ENCODE measurements at regions not wholly inside any gene's neighbourhood (a gene's known extent, or its start where the extent isn't known, plus 50 kb on each side); places are given as distances from the start of the nearest gene placed in this dataset.
"Not testable (repeated sequence)": the region's sequence is repeated elsewhere in the genome, so short reads cannot be mapped to it uniquely, and the experiment has no call there.

DNA sequence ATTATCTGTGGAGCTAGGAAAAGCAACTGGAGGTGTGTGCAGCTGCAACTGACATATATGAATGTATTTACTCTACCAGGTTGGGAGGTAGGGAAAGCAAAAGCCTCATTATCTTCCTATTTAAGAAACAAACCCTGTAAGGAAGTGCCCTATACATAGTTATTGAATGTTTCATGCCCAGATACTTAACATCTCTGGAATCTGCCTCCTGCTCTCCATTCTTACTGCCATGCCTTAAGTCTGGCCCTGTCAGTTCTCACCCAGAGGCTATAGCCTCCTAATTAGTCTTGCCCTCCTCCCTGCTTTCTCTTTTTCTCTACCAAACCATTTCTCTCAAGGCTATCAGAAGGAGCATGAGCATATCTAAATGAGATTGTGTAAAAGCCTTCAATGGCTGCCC, 542.6 kb upstream of the LRRN3 start:
- intact Hi-C loops (cut with micrococcal nuclease) = no loop called here
- peaks cover 7 to 20% of the 10 kb centered on the region in 2 donors for H3K9me3 ChIP-seq (replicated peaks in 1 of 2; ENCODE audit: control insufficient read depth in 1 of 2, insufficient read depth in 1 of 2, low read length in 2 of 2)
- no peaks in the 10 kb centered on the region for H3K4me1 ChIP-seq (ENCODE audit: control insufficient read depth in 1 of 2, insufficient read depth in 2 of 2, low read length in 2 of 2)
- H2AFZ ChIP-seq (ENCODE audit: insufficient read depth, low read depth, low read length, poor library complexity, severe bottlenecking) = no peak overlapping the region
- no peak for DNase-seq
- no peaks in the 10 kb centered on the region for H3K27me3 ChIP-seq (ENCODE audit: control insufficient read depth in 2 of 2, insufficient read depth in 2 of 2, low read length in 2 of 2)
- no peaks in the 10 kb centered on the region for H3K36me3 ChIP-seq (replicated peaks in 1 of 2; ENCODE audit: control insufficient read depth in 1 of 2, insufficient read depth in 2 of 2, low read length in 2 of 2)
- Mint-ChIP-seq H3K4me1 (no peaks in the 10 kb centered on the region), H3K36me3 (no peaks in the 10 kb centered on the region), H3K9me3 (peaks cover 3 to 13% (median 8%) of the 10 kb centered on the region in 7 donors), H3K27ac (no peak overlapping the region), H3K27me3 (ENCODE audit: low read depth in 3 of 3) (no peaks in the 10 kb centered on the region), H3K4me3 (no peak overlapping the region)
- H3K79me2 ChIP-seq (ENCODE audit: insufficient read depth, low read length) = no peaks in the 10 kb centered on the region
- no peak overlapping the region for H3K27ac ChIP-seq (ENCODE audit: low read depth in 1 of 2, low read length in 2 of 2)
- no peak overlapping the region for H3K4me2 ChIP-seq (replicated peaks; ENCODE audit: extremely low read depth, low read length, poor library complexity, severe bottlenecking)
- no peaks in the 10 kb centered on the region for H4K20me1 ChIP-seq (ENCODE audit: insufficient read depth, low read length)
- TF ChIP-seq, protein P1, sequence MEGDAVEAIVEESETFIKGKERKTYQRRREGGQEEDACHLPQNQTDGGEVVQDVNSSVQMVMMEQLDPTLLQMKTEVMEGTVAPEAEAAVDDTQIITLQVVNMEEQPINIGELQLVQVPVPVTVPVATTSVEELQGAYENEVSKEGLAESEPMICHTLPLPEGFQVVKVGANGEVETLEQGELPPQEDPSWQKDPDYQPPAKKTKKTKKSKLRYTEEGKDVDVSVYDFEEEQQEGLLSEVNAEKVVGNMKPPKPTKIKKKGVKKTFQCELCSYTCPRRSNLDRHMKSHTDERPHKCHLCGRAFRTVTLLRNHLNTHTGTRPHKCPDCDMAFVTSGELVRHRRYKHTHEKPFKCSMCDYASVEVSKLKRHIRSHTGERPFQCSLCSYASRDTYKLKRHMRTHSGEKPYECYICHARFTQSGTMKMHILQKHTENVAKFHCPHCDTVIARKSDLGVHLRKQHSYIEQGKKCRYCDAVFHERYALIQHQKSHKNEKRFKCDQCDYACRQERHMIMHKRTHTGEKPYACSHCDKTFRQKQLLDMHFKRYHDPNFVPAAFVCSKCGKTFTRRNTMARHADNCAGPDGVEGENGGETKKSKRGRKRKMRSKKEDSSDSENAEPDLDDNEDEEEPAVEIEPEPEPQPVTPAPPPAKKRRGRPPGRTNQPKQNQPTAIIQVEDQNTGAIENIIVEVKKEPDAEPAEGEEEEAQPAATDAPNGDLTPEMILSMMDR (IDR thresholded peaks at IDR 0.05) = no peak
- H3K4me3 ChIP-seq (replicated peaks in 1 of 3; ENCODE audit: low read depth in 2 of 3, low read length in 3 of 3) = no peak overlapping the region
- H3K9ac ChIP-seq (ENCODE audit: insufficient read depth, low read length, poor library complexity, severe bottlenecking) = no peak overlapping the region

DNA sequence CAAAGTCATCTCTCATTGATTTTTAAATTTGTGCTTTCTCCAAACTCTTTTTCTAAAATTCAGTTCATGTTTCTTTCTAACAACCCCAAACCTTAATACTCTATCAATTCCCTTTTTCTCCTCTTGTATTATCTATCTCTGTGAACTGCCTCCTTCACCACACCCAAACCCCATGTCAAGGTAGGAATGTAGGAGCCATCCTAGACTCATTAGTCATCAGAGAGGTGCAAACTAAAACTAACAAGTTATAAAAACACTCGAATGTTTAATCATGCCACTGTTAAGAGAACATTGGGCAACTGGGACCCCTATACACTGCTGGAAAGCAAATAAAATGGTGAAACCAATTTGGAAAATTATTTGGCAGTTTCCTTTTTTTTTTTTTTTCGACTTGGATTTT, 533.8 kb upstream of the LRRN3 start:
- peaks cover 2 to 4% of the 10 kb centered on the region in 2 donors for H3K9me3 ChIP-seq (replicated peaks in 1 of 2; ENCODE audit: control insufficient read depth in 1 of 2, insufficient read depth in 1 of 2, low read length in 2 of 2)
- H3K4me1 Mint-ChIP-seq = no peaks in the 10 kb centered on the region
- H3K9ac ChIP-seq (ENCODE audit: insufficient read depth, low read length, poor library complexity, severe bottlenecking) = no peak overlapping the region
- H3K4me2 ChIP-seq (replicated peaks; ENCODE audit: extremely low read depth, low read length, poor library complexity, severe bottlenecking) = no peak overlapping the region
- no peaks in the 10 kb centered on the region for H3K4me1 ChIP-seq (ENCODE audit: control insufficient read depth in 1 of 2, insufficient read depth in 2 of 2, low read length in 2 of 2)
- no peaks in the 10 kb centered on the region for H3K27me3 Mint-ChIP-seq (ENCODE audit: low read depth in 3 of 3)
- DNase-seq = no peak
- no peaks in the 10 kb centered on the region for H3K36me3 ChIP-seq (replicated peaks in 1 of 2; ENCODE audit: control insufficient read depth in 1 of 2, insufficient read depth in 2 of 2, low read length in 2 of 2)
- H3K79me2 ChIP-seq (ENCODE audit: insufficient read depth, low read length) = no peaks in the 10 kb centered on the region
- TF ChIP-seq, protein P1 (IDR thresholded peaks at IDR 0.05) = no peak
- H4K20me1 ChIP-seq (ENCODE audit: insufficient read depth, low read length) = no peaks in the 10 kb centered on the region
- peaks cover 2 to 11% (median 7%) of the 10 kb centered on the region in 7 donors for H3K9me3 Mint-ChIP-seq
- H3K27ac Mint-ChIP-seq = no peak overlapping the region
- no peak overlapping the region for H2AFZ ChIP-seq (ENCODE audit: insufficient read depth, low read depth, low read length, poor library complexity, severe bottlenecking)
- no peak overlapping the region for H3K4me3 ChIP-seq (replicated peaks in 1 of 3; ENCODE audit: low read depth in 2 of 3, low read length in 3 of 3)
- H3K27me3 ChIP-seq (ENCODE audit: control insufficient read depth in 2 of 2, insufficient read depth in 2 of 2, low read length in 2 of 2) = no peaks in the 10 kb centered on the region
- no CpG with 5 or more reads among the region's 2 CpGs for WGBS (ENCODE audit: insufficient coverage)
- H3K36me3 Mint-ChIP-seq = no peaks in the 10 kb centered on the region
- no peak overlapping the region for H3K27ac ChIP-seq (ENCODE audit: low read depth in 1 of 2, low read length in 2 of 2)
- intact Hi-C loops (cut with micrococcal nuclease) = no loop called here
- H3K4me3 Mint-ChIP-seq = no peak overlapping the region

DNA sequence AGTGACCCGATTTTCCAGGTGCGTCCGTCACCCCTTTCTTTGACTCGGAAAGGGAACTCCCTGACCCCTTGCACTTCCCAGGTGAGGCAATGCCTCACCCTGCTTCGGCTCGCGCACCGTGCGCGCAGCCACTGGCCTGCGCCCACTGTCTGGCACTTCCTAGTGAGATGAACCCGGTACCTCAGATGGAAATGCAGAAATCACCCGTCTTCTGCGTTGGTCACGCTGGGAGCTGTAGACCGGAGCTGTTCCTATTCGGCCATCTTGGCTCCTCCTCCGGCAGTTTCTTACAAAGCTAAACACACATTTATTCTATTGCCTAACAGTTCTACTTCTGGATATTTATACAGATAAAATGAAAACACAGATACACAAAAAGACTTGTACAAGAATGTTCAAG, 527.6 kb upstream of the LRRN3 start:
- H3K4me2 ChIP-seq (replicated peaks; ENCODE audit: extremely low read depth, low read length, poor library complexity, severe bottlenecking) = not testable (repeated sequence)

More for the DNA sequence above, 527.6 kb upstream of the LRRN3 start:
- H3K27me3 Mint-ChIP-seq (ENCODE audit: low read depth in 3 of 3); H3K27ac ChIP-seq (ENCODE audit: low read depth in 1 of 2, low read length in 2 of 2); H3K36me3 ChIP-seq (replicated peaks in 1 of 2; ENCODE audit: control insufficient read depth in 1 of 2, insufficient read depth in 2 of 2, low read length in 2 of 2); H3K4me3 ChIP-seq (replicated peaks in 1 of 3; ENCODE audit: low read depth in 2 of 3, low read length in 3 of 3); H3K9me3 ChIP-seq (replicated peaks in 1 of 2; ENCODE audit: control insufficient read depth in 1 of 2, insufficient read depth in 1 of 2, low read length in 2 of 2); H4K20me1 ChIP-seq (ENCODE audit: insufficient read depth, low read length); H3K36me3 Mint-ChIP-seq; H3K4me1 ChIP-seq (ENCODE audit: control insufficient read depth in 1 of 2, insufficient read depth in 2 of 2, low read length in 2 of 2); intact Hi-C loops (cut with micrococcal nuclease); DNase-seq; H3K27me3 ChIP-seq (ENCODE audit: control insufficient read depth in 2 of 2, insufficient read depth in 2 of 2, low read length in 2 of 2); H3K4me1 Mint-ChIP-seq; H3K27ac Mint-ChIP-seq; H3K9ac ChIP-seq (ENCODE audit: insufficient read depth, low read length, poor library complexity, severe bottlenecking); H3K4me3 Mint-ChIP-seq; H3K79me2 ChIP-seq (ENCODE audit: insufficient read depth, low read length); H2AFZ ChIP-seq (ENCODE audit: insufficient read depth, low read depth, low read length, poor library complexity, severe bottlenecking): not testable (repeated sequence)
- peaks cover 4 to 12% (median 8%) of the 10 kb centered on the region in 7 donors for H3K9me3 Mint-ChIP-seq
- 97% methylated on average over 14 of the region's 18 CpGs for WGBS (ENCODE audit: insufficient coverage)
